Activated CD4-positive, CD25-positive, alpha-beta regulatory T cell treated with anti-CD3 and anti-CD28 coated beads, Interleukin-2, amount 50 U/mL, for 72 hours (primary cell): ENCODE measurements at regions not wholly inside any gene's neighbourhood (a gene's known extent, or its start where the extent isn't known, plus 50 kb on each side); places are given as distances from the start of the nearest gene placed in this dataset.

Experiments
- DNase-seq: peaks from one replicate; pipeline ENCODE4 v3.0.0; 2021

- DNase-seq: no peak
Measured at GRCh38 chr3:157794771-157795170, 291.6 kb upstream of the VEPH1 start.

DNA sequence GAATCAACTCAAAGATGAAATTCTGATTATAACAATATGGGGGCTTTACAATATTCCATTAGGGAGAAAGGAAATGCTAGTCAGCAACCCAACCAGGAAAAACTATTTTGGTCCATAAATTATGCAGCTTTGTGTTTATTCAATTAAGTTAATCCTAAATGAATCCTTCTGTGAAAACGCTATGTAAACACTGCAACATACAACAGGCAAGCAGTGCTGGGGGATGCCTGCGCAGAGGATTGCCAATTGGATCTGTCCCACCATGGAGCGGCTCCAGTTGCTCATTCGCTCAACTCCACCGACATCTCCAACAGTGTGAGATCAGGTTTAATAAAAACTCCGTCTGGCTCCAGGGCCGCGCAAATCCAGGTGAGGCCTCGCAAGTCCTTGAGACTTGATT, 290.5 kb upstream of the VEPH1 start:
- DNase-seq: no peak

- DNase-seq: no peak
Measured at GRCh38 chr3:157789162-157789561, 285.9 kb upstream of the VEPH1 start.

GRCh38 chr3:157786618-157787017, 283.4 kb upstream of the VEPH1 start:
- DNase-seq: no peak

DNA sequence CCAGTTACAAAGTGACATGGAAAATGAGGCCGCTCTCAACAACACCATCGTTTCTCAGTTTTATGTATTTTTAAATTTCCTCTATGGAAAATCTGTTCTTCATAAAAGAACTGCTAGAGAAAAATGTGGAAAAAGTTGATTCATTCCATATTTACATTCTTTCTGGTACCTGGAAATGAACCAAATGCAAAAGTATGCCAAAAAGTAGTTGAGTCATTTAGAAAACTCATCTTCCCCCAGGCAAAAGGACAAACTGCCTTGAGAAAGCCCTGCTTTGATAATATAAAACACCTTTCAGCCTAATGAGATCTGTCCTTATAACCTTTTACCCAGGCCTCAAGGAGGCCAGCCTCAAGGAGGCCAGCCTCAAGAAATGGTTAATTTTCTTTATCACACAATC, 283.0 kb upstream of the VEPH1 start:
- DNase-seq: no peak

DNA sequence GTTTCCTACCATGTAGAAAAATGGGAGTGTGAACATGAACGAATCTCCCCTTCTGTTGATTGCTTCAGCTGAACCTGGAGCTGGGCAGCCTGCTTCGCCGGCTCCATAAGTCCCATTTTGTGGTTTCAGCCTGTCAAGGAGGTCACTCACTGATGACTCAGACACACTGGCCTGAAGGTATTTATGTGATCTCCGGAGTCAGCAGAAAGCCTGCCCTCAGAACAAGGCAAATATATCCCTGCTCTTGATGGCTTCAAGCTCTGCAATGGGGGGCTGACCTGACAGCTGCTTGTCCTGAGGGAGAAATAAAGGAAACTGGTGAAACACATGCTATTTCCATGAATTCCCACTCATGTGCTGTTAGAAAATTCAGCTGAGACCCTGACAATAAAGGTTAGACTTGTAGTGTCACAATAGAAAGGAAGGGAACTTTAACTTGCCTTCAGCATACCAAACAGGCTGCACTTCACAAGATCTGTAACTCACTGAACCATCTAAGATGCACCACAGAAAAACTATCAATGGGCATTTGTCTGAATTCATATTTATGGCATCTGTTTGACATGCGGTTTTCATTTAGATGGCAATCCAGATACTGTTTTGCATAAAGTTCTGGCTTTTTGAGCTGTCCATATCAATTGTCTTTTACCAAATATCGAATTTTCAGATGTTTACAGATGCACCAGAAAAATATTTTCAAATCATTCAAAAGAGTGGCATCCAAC, 282.0 kb upstream of the VEPH1 start:
- no peak for DNase-seq

- DNase-seq: no peak
Measured at GRCh38 chr3:157782236-157782635, 279.0 kb upstream of the VEPH1 start.

GRCh38 chr3:157776861-157777260, 273.6 kb upstream of the VEPH1 start:
- no peak for DNase-seq

- DNase-seq: no peak
Measured at GRCh38 chr3:157775446-157775845, 272.2 kb upstream of the VEPH1 start.

GRCh38 chr3:157769378-157769777, 266.2 kb upstream of the VEPH1 start:
- DNase-seq: no peak

GRCh38 chr3:157767607-157768006, 264.4 kb upstream of the VEPH1 start:
- no peak for DNase-seq

- no peak for DNase-seq
Measured at GRCh38 chr3:157763644-157764043, 260.4 kb upstream of the VEPH1 start.

GRCh38 chr3:157759311-157759710, 256.1 kb upstream of the VEPH1 start:
- DNase-seq: no peak

DNA sequence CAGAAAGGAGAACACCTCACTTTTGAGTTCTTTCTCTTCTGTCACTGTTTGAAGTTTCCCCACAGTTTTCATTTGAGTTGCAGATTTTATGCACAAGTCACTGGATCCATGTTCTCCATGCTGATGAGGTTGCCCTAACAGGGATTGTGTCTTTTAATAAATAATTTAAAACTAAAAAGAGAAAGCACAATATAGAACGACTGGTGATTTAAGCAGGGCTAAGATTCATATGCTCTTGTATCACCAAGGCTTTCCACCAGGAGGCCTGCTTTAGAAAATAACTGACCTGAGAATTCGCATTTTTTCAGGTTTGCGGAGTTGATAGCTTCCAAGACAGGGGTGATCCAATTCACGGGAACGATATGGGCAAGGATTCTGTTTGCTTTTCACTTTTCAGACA, 252.0 kb upstream of the VEPH1 start:
- no peak for DNase-seq

DNA sequence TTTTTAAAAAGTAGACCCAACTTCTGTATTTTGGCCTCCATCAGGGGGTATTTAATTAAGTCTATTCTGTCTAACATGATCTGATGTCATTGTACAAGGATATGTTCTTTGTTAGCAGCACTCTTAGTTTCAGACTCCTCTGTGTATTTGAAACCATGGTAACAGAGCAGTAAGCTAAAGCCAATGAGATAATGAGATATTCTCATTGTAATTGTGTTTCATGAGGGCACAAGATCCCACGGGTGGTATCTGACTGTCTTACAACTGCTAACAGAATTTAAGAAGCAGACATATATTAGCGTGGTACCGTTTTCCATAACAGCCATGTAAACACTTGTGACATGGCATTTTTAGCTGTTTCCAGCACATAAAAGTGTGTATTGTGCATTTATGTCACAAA, 251.2 kb upstream of the VEPH1 start:
- DNase-seq: no peak

DNA sequence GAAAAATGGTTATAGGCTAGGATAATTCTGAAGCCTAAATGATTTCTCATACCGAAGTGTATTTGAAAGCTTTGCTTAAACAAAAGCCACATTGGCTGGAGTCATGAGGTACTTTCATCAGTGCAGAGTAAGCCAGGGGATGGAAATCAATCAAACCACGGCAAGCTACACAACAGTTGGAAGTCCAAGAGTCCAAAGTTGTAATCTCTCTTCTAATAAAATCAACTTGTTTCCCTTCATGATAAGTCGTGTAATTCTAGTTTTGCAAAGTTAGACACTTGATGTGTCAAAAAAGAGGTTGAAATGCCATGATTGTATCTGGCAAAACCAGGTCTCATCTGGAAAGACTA, 250.5 kb upstream of the VEPH1 start:
- DNase-seq: no peak

DNA sequence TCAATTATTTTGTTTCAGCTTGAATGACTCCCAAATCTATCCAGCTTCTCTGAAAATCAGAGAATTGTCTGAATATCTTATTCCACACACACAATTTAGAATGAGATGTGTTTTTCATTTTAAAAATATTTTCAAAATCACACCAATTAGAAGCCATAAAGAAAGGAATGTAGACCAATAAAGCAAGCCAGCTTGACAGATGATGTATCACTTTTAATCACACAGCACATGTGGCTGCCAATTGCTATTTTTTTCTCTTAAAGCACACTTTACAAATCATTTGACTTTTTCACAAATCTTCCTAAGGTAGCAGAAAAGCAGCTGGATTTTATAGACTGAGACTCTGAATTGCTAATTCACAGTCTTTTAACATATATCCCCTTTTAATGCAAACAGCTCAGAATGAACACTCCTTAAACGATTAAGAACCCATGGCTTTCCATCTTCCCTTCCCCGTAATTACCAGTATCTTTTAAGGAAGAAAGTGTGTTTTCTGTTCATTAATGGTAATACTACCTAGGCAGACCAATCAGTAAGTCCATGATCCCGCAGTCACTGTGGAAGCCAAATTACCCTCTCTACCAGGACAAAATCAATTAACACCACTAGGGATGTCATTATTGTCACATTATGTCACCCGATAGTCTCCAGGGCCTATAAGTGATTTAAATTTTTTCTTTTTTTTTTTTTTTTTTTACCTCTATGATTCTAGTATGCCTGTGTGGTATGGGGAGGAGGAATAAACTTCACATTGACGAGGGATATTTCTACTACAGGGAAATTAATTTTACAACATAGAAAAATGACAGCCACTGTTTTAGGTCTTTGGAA, 250.0 kb upstream of the VEPH1 start:
- DNase-seq: no peak

DNA sequence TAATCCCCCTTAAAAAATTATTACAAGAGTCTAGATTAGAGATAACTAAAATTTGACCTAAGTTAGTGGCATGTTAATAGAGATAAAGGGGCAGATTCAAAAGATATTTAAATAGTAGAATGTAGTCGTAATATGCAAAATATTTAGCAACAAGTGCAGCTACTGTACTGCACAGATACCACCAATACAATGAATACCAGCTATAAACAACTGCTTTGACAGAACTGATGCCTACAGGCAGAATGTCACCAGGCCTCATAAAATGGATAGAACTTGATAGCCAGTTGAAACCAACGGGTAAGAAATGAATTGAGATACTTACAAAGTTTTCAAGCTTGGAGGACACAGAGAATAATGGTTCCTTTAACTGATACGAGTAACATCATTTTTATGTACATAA, 249.3 kb upstream of the VEPH1 start:
- no peak for DNase-seq

DNA sequence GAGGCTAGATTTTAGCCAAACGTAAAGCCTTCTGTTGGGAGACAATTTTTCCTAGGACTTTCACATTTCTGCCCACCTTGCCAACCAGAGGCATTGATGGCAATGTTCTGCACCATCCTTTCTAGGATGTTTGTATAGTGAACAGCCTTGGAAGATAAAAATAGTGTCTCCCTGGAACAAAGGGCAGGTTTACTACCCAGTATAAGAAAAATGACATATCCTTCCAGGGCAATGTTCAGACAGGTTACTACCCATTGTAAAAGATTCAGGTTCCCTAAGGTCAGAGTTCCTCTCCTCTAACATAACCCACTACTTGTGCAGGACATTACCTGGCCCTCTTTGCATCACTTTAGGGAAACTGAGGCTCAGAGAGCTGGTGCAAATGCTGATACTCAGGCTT, 248.2 kb upstream of the VEPH1 start:
- DNase-seq: no peak

- DNase-seq: no peak
Measured at GRCh38 chr3:157746391-157746790, 243.2 kb upstream of the VEPH1 start.

GRCh38 chr3:157741607-157742006, 238.4 kb upstream of the VEPH1 start:
- DNase-seq: no peak

DNA sequence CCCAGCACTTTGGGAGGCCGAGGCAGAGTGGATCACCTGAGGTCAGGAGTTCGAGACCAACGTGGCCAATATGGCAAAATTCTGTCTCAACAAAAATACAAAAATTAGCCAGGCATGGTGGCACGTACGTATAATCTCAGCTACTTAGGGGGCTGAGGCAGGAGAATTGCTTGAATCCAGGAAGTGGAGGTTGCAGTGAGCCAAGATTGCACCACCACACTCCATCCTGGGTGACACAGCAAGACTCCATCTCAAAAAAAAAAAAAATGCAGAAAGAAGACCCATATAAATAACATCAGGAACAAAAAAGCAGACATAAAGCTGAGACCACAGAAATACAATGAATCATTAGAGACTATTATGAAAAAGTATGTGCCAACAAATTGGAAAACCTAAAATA, 235.2 kb upstream of the VEPH1 start:
- DNase-seq: no peak

- DNase-seq: no peak
Measured at GRCh38 chr3:157718800-157719199, 215.6 kb upstream of the VEPH1 start.

DNA sequence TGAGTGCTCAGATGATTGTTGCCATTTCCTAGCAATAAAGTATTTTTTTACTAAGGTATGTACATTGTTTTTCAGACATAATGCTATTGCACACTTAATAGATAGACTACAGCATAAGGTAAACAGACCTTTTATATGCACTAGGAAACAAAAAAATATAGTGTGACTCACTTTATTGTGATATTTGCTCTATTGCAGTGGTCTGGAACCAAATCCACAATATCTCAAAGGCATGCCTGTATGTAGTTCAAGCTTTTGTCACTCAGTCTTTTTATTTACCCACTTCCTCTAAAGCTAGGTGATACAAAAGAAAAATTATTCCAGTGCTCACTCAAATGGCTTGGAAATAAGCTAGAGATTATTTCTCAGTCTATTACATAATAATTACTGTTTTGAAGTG, 209.9 kb upstream of the VEPH1 start:
- DNase-seq: no peak

DNA sequence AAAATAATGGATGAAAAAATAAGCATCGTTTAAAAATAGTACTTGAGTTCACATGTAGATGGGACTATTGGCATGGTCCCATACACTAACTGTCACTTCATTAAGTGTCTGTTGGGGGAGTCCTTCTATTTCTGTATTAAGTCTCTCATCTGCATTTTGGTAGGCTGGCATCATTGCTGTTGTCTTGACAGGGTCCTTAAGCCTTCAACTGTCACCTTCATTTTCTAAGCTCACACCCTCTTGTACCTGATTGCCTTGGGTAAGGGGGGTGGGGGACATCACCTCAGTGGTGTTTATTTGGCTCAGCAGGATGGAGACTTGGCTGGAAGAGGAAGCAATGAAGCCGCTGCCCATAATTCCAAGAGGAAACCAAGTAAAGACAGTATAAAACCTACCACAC, 202.0 kb upstream of the VEPH1 start:
- DNase-seq: no peak
